ENCODE measurements at regions not wholly inside any gene's neighbourhood (a gene's known extent, or its start where the extent isn't known, plus 50 kb on each side); places are given as distances from the start of the nearest gene placed in this dataset.

DNA sequence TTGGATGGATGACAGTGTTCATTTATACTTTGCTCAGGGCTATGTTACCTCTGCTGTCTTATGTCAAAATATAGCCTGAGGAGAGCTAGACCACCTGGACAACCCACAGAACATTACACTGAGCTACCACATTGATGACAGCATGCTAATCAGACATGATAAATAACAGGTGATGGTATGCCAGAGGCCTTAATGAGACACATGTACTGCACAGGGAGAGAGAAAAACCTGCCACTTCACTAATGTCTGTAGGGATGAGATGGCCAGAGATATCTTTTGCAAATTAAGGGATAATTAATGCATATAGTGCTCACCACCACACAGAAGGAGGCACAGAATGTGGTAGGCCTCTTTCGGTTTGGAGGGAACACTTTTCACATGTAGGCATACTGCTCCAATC is 1122.6 kb upstream of the POT1 start:
- TF ChIP-seq, protein P1, sequence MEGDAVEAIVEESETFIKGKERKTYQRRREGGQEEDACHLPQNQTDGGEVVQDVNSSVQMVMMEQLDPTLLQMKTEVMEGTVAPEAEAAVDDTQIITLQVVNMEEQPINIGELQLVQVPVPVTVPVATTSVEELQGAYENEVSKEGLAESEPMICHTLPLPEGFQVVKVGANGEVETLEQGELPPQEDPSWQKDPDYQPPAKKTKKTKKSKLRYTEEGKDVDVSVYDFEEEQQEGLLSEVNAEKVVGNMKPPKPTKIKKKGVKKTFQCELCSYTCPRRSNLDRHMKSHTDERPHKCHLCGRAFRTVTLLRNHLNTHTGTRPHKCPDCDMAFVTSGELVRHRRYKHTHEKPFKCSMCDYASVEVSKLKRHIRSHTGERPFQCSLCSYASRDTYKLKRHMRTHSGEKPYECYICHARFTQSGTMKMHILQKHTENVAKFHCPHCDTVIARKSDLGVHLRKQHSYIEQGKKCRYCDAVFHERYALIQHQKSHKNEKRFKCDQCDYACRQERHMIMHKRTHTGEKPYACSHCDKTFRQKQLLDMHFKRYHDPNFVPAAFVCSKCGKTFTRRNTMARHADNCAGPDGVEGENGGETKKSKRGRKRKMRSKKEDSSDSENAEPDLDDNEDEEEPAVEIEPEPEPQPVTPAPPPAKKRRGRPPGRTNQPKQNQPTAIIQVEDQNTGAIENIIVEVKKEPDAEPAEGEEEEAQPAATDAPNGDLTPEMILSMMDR (IDR thresholded peaks at IDR 0.05): no peak
- TF ChIP-seq HOXA7 (CRISPR knock-in tag; IDR thresholded peaks at IDR 0.05) (no peak), ESRRA (IDR thresholded peaks at IDR 0.05; ENCODE audit: borderline replicate concordance, low read length) (no peak), PHF8 (IDR thresholded peaks at IDR 0.05; ENCODE audit: borderline replicate concordance, low read depth) (no peak), JUN (IDR thresholded peaks at IDR 0.05) (no peak), POLR2A (IDR thresholded peaks at IDR 0.05; ENCODE audit: low read length) (no peak), EHMT2 (IDR thresholded peaks at IDR 0.05; ENCODE audit: low read depth) (no peak), KDM1A (IDR thresholded peaks at IDR 0.05; ENCODE audit: low read depth) (no peak), EP300 (IDR thresholded peaks at IDR 0.05) (no peak), MAZ (IDR thresholded peaks at IDR 0.05; ENCODE audit: borderline replicate concordance, low read depth, low read length) (no peak)
- TF ChIP-seq, protein P2, sequence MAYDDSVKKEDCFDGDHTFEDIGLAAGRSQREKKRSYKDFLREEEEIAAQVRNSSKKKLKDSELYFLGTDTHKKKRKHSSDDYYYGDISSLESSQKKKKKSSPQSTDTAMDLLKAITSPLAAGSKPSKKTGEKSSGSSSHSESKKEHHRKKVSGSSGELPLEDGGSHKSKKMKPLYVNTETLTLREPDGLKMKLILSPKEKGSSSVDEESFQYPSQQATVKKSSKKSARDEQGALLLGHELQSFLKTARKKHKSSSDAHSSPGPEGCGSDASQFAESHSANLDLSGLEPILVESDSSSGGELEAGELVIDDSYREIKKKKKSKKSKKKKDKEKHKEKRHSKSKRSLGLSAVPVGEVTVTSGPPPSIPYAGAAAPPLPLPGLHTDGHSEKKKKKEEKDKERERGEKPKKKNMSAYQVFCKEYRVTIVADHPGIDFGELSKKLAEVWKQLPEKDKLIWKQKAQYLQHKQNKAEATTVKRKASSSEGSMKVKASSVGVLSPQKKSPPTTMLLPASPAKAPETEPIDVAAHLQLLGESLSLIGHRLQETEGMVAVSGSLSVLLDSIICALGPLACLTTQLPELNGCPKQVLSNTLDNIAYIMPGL (CRISPR knock-in tag; IDR thresholded peaks at IDR 0.05; ENCODE audit: borderline replicate concordance): no peak
- TF ChIP-seq, protein P3, sequence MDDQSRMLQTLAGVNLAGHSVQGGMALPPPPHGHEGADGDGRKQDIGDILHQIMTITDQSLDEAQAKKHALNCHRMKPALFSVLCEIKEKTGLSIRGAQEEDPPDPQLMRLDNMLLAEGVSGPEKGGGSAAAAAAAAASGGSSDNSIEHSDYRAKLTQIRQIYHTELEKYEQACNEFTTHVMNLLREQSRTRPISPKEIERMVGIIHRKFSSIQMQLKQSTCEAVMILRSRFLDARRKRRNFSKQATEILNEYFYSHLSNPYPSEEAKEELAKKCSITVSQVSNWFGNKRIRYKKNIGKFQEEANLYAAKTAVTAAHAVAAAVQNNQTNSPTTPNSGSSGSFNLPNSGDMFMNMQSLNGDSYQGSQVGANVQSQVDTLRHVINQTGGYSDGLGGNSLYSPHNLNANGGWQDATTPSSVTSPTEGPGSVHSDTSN (IDR thresholded peaks at IDR 0.05): no peak
- TF ChIP-seq, protein P4, sequence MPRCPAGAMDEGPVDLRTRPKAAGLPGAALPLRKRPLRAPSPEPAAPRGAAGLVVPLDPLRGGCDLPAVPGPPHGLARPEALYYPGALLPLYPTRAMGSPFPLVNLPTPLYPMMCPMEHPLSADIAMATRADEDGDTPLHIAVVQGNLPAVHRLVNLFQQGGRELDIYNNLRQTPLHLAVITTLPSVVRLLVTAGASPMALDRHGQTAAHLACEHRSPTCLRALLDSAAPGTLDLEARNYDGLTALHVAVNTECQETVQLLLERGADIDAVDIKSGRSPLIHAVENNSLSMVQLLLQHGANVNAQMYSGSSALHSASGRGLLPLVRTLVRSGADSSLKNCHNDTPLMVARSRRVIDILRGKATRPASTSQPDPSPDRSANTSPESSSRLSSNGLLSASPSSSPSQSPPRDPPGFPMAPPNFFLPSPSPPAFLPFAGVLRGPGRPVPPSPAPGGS (IDR thresholded peaks at IDR 0.05): no peak
